T-helper 2 cell treated with Interferon-gamma antibody and Interleukin-4, amounts not matched to agents 100 ng/mL and 5 ng/mL, for 36 hours (primary cell): ENCODE measurements at regions not wholly inside any gene's neighbourhood (a gene's known extent, or its start where the extent isn't known, plus 50 kb on each side); places are given as distances from the start of the nearest gene placed in this dataset.

Experiments
- intact Hi-C: fragments of 100-400 bp; cut with micrococcal nuclease; formaldehyde crosslinking; loops from one replicate; pipeline ENCODE4 v1.15.1; 2023

DNA sequence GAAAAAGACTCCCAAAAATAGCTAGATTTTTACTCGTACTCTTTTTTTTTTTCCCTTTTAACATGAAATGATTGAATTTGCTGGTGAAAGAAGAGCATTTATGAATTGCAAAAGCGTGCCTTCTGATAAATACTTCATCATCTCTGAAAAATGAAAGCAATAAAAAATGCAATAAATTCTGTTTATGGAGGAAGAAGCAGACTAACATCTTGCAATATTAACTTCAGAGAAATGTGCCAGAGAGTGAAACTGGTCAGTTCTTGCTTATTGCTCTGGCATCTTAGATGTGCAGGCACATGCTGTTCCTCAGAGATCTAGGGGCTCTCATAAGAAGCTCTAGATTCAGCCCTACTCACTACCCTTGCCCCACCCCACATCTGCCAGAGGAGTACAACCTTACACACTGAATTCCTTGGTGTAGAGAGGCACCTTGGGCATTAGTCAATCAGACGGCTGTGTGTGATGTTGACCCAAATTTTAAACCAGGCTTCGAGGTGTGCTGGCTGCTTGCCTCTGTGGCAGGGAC, 891.1 kb upstream of the GHITM start:
- intact Hi-C loops, result no loop called here

DNA sequence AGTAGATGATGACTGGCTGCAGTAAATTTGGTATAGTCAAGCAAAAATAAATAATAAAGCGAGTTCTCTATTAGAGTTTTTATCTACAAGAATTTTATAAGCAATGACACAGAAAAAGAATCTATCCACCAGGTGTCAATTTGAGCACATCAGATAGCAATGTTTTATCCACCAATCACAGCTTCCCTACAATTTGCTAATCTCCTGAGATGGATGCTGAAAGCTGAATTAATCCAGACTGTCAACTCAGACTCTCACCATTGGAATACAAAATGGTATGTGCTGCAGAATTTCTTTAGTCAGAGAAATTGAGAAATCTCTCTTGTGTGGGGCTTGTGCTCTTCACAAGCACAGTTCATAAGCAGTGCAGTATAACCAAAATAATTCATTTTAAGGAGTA, 888.9 kb upstream of the GHITM start:
- intact Hi-C loops, result no loop called here

DNA sequence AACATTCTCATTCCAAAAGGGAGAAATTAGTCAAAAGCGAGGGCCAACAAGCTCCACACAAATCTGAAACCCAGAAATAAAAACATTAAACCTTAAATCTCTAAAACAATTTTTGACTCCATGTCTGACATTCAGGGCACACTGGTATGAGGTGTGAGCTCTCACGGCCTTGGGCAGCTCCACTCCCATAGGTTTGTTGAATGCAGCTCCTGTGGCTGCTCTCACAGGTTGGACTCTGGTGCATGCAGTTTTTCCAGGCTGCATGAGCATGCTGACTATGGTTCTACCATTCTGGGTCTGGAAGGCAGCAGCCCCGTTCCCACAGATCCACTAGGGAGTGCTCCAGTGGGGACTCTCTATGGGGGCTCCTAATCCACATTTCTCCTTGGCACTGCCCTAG, 887.1 kb upstream of the GHITM start:
- intact Hi-C loops, result no loop called here

GRCh38 chr10:83252596-83252995, 886.7 kb upstream of the GHITM start:
- intact Hi-C loops, result no loop called here

- intact Hi-C loops, result no loop called here
Observed at GRCh38 chr10:83253011-83253671, 886.2 kb upstream of the GHITM start.

DNA sequence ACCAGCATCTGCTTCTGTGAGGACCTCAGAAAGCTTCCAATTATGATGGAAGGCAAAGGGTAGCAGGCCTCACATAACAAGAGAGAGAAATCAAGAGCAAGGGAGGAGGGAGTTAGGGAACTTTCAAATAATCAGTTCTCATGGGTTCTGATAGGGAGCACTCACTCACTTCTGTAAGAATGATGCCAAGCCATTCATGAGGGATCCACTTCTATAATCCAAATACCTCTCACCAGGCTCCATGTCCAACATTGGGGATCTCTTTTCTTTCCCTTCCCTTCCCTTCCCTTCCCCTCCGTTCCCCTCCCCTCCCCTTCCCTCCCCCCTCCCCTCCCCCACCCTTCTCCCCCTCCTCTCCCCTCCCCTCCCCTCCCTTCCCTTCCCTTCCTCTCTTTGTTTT, 884.6 kb upstream of the GHITM start:
- intact Hi-C loops, result no loop called here

DNA sequence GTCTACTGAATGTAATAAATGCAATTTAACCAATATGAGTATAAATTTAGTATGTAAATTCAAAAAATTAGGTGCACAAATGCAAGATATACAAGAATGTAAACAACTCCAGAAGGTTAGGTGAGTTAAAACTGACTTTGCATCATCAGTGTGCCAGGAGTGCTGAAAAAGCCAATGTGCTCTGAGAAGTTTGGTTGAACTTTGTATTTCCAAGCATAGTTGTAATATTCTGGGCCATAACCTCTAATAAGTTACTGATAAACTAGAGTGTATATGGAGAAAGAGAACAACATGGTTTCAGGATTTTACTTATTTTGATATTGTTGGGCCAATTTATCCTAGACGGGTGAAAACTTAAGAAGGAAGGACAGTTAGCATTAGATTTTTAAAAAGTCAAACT, 876.9 kb upstream of the GHITM start:
- intact Hi-C loops, result no loop called here

DNA sequence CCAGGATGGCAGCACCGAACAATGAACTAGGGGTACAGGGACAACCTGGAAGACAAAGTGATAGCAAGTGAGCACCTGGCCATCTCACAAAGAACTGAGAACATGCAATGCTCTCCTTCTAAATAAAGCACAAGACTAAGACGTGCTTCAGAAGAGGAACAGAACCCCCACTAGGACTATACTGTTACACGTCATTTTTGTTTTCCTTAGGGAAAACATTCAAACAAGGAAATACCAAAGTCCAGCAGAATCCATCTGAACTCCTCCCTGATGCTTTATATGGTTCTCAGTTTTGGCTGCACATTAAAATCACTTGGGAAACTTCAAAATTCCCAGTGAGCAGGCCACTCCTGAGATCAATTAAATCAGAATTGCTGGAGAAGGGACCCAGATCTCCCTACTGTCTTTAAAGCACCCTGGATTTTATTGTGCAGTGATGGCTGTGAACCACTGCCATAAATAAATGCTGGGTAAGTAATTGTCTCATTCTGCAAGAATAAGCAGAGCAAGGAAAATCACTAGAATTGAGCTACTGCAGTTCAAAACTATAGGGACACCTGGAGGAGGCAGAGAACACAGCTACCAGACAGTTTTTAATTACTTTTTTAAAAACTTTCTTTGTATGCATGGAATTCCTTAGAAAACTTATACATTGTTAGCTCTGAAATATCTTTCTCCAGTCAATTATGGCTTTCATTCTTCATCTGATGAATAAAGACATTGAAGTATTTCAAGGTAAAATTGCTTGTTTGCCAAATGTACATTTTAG, 866.5 kb upstream of the GHITM start:
- intact Hi-C loops, result no loop called here

GRCh38 chr10:83274088-83274487, 865.2 kb upstream of the GHITM start:
- intact Hi-C loops, result no loop called here

DNA sequence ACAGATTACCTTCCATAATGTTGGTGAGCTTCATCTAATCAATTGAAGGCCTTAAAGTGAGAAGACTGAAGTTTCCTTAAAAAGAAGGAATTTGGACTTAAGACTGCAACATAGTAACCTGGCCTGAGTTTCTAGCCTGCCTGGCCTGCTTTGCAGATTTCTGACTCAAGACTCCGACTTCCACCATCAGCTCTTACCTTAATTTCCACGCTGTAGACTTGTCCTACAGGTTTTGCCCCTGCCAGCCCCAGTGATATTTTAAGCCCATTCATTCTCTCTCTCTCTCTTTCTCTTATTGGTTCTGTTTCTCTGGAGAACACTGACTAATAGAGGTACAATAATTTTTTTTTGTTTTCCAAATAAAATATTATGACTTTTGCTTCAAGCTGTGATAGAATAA, 862.3 kb upstream of the GHITM start:
- intact Hi-C loops, result no loop called here

GRCh38 chr10:83283151-83283550, 856.2 kb upstream of the GHITM start:
- intact Hi-C loops, result no loop called here

DNA sequence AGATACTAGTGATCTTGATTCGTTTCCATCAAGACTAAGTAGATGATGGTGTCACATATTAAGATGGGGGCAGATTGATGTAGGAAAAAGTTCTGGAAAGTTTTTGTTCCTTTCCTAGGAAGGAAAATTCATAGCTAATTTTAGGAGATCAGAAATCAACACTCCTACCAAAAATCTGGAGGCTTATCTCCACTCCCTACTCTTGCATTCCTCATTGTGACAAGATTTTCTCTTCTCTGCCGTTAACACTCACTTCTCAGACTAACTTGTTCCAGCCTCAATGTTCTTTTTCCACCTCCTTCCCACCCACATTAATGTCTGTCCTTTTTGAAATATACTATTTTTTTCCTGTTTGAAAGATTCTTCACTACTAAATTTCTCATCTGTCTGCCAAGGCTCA, 851.9 kb upstream of the GHITM start:
- intact Hi-C loops, result no loop called here

DNA sequence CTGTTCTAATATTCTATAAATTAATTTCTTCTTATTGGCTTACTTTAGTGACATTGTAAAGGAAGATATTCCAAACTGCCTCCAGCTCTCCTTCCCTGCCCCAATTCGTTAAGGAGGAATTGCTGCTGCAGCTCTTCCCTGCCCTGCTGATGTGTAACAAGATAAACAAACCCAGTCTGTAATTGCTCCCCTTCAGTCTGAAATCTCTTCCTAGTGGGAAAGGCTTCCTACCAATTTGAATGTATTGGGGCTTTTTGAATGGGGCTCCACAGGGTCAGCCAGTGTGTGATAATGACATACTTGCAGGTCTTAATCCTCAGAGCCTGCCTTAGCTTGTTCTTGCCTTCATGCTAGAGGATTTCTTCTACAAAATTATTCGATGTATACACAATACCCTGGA, 849.9 kb upstream of the GHITM start:
- intact Hi-C loops, result no loop called here

GRCh38 chr10:83289948-83290347, 849.4 kb upstream of the GHITM start:
- intact Hi-C loops, result no loop called here

GRCh38 chr10:83301732-83302131, 837.6 kb upstream of the GHITM start:
- intact Hi-C loops, result no loop called here

- intact Hi-C loops, result no loop called here
Observed at GRCh38 chr10:83302623-83303022, 836.7 kb upstream of the GHITM start.

DNA sequence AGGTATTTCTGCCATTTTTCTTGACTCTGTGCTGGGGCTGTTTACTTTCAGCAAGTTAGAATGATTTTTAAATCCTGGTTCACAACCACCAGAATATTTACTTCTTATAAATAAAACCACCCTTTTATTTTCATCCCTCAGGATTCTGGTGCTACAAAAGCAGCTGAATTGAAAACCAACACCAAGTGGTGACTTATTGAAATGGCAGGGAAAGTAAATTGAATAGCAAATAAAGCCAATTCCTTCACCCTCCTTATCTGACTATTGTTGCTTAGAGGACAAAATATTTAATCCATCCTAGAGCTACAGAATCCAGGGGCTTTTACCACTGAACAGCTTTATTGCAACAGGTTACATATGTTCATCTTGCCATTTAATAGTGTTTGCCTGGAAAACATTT, 828.6 kb upstream of the GHITM start:
- intact Hi-C loops, result no loop called here

GRCh38 chr10:83312570-83312969, 826.7 kb upstream of the GHITM start:
- intact Hi-C loops, result no loop called here

DNA sequence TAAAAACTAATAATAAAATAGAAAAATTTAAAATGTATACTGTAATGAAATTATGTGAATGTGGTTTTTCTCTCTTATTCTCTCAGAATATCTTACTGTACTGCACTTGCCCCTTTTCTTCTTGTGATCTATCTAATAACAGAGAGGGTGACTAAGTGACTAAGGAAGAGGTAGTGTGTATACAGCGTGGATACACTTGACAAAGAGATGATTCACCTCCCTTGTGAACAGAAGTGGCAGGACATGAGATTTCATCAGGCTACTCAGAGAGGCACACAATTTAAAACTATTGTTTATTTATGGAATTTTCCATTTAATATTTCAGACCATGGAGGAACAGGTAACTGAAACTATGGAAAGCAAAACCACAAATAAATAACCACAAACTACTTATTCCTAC, 806.6 kb upstream of the GHITM start:
- intact Hi-C loops, result no loop called here

DNA sequence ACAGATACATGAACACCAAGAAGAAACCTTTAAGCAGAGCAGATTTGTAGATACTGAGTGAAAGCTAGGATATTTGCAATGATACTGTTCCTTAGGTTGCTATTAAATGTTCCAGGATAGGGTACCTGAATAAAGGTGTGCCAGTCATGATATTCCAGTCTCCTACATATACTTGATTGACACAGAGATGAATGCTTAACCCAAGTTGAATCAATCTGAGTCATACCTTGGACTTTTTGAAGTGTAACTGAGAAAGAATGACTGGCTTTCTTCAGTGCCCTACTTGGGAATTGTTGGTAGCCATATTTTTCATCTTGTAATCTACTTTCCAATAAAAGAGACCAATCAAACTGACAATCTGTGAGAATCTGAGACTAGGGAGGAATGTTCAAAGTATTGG, 805.7 kb upstream of the GHITM start:
- intact Hi-C loops, result no loop called here

DNA sequence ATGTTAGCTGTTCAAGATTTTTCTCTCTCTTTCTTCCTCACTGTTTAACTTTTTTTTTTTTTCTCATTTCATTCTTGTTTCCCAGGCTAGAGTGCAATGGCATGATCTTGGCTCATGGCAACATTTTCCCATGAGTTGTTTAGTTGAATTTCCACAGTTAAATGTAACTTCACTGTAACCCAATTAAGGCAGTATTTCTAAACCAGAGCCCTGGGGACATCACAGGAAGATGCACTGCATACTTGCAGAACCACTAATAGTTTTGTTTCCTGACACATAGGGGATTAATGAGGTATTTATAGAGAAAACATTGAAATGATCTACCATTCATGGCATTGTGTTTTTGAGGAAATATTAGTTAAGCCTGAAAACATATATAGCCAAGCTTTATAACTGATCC, 795.6 kb upstream of the GHITM start:
- intact Hi-C loops, result no loop called here

DNA sequence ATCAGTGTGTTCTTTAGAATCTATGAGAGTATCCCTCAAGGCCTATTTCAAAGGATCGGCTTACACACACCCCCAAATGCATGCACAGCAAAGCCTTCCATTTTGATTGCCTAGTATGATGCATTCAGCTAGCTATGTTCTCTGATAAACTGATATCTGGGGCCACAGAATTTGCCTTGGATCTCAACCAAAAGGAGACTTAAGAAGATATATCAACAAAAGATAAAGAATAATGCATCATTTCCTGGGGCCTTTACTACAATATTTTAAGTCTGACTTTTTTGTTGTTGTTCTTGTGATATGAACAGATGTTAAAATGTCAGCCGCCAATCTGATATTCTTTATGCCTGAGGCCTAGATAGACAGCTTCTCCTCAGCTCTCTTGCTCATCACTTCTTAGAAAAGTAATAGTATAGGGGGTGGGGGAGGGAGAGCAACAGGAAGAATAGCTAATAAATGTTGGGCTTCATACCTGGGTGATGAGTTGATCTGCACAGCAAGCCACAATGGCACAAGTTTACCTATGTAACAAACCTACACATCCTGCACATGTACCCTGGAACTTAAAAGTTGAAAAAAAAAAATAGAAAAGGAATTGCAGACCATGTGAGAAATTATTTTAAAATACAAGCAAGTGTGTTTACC, 792.9 kb upstream of the GHITM start:
- intact Hi-C loops, result no loop called here

GRCh38 chr10:83352588-83352987, 786.7 kb upstream of the GHITM start:
- intact Hi-C loops, result no loop called here
